ENCODE measurements at regions not wholly inside any gene's neighbourhood (a gene's known extent, or its start where the extent isn't known, plus 50 kb on each side); places are given as distances from the start of the nearest gene placed in this dataset.
A peak's percentile ranks its signal among the peaks of the same experiment; 100 is the strongest.

- intact Hi-C loops (cut with DNase I), result no loop called here
- no peak for DNase-seq
- ATAC-seq (ENCODE audit: poor library complexity), result no peak
Measured at GRCh38 chrX:69088171-69088938, 76.9 kb downstream of the PJA1 start.

DNA sequence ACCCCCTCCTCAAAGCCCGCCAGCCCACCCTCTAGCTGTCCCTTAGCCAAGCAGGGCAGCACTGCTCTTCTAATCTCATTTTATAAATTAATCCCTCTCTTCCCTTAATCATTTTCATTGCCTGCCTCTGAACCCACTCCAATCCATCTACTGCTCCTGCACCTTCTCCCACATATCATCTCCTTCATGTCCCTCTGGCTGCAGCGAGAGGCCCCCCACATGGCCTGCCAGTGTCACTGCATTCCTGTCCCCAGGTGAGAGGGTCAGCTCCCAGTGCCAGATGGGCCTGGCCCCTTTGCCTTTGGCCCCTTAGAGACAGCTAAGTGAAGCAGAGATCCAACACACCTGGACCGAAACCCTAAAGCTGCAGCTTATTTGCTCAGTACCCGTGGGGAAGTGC, 79.4 kb downstream of the PJA1 start:
- DNase-seq, result no peak

GRCh38 chrX:69085151-69085550, 80.1 kb downstream of the PJA1 start:
- ATAC-seq (ENCODE audit: poor library complexity), result no peak
- intact Hi-C loops (cut with DNase I), result no loop called here
- DNase-seq, result no peak

More for the DNA sequence above, 79.4 kb downstream of the PJA1 start:
- intact Hi-C loops (cut with DNase I), result no loop called here
- no peak for ATAC-seq (ENCODE audit: poor library complexity)

DNA sequence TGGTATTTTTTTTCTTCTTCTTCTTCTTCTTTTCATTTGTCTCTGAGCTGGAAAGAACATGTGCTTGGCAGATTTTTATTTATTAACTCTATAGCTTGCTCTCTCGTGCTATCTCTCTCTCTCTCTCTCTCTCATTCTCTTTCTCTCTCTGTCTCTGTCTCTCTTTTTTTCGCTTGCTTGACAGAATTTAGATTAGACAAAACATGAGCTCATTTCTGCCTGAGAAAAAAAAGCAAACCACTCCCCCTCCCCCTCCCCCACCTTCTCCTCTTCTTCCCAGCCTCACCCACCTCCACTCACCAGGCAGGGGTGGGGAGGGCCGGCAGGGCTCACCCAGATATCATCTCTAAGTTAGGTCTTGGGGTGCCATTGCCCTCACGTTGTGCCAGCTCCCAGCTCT, 81.5 kb downstream of the PJA1 start:
- ATAC-seq (ENCODE audit: poor library complexity), result no peak
- intact Hi-C loops (cut with DNase I), result no loop called here
- no peak for DNase-seq

DNA sequence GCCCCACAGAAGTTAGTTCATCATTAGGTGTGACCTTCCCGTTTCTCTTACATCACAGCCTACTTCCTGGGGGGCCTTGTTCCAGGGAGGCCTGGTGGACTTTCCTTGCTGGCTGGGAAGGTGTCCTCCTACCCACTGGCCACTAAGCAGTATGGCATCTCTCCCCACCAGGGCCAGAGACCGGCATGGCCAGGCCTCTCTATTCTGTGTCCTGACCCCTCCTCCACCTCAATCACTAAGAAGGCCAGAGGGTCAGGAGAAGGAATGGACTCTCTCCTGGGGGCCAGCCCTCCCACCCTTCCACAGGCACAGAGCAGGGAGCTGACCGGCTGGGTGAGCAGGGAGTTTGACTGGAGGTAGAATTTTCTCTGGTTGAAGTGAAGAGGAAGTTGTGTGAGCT, 81.9 kb downstream of the PJA1 start:
- intact Hi-C loops (cut with DNase I), result no loop called here
- DNase-seq (no peak), ATAC-seq (ENCODE audit: poor library complexity) (no peak)

GRCh38 chrX:69082753-69083150, 82.5 kb downstream of the PJA1 start:
- DNase-seq (no peak), ATAC-seq (ENCODE audit: poor library complexity) (no peak)
- intact Hi-C loops (cut with DNase I), result no loop called here

DNA sequence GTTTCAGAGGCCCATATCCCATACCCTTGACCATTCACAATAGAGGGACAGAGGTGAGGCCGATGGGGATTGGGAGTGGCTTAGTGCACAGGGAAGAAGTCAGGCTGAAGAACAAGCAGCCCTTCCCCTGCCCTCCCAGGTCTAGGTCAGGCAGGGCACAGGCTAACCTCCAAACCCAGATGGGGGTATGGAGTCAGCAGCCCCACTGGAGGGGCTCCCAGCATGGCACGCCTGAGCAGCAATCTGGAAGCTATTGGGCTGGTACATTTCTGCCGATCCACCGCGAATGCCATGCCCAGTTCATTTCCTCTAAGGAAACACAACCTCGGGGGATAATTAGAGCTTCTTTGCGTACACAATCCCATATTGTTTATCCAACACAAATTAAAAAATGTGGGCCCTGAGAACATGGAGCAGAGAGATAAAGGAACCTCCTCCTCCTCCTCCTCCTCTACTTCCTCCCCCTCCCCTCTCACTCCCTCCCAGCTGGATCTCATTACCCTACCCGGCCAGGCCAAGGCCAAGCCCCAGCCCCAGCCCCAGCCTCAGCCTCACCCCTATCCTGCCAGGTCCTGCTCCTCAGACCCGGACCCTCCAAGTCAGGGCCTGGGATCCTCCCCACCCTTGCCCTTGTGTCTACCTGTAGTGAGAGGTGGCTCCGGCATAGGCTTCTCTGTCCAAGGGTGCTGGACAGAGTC, 83.0 kb downstream of the PJA1 start:
- intact Hi-C loops (cut with DNase I), result no loop called here
- ATAC-seq (ENCODE audit: poor library complexity), result no peak
- no peak for DNase-seq

DNA sequence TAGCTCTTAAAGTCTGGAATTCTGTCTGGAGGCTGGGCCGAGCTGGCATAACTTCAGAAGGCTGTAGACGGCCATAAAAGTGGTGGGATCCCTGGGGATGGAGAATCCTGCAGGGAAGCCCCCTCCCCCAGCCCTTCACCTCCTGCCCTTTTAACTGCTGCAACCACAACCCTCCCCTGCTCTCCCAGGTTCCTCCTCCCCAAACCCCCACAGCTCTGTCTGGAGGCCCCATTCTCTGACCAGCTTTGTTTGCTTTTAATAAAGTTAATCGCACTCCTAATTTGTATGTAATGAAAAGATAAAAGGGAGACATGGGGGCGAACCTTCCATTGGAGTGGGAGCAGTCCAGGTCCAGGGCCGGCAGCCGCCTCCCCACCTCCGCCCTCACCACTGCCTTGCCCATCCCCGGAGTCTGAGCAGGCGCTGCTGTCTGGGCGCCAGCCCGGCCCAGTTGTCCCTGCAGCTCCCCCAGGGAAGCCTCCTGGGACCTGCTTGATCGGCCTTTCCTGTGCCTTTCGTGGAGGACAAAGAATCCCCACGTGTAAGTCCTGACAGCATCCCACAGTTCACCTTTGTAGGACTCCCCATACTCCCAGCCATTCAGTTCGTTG, 84.3 kb downstream of the PJA1 start:
- ATAC-seq (ENCODE audit: poor library complexity) (no peak), DNase-seq (no peak)
- intact Hi-C loops (cut with DNase I), result no loop called here

- intact Hi-C loops (cut with DNase I), result no loop called here
- ATAC-seq (ENCODE audit: poor library complexity) (no peak), DNase-seq (no peak)
Measured at GRCh38 chrX:69079268-69079667, 86.0 kb downstream of the PJA1 start.

DNA sequence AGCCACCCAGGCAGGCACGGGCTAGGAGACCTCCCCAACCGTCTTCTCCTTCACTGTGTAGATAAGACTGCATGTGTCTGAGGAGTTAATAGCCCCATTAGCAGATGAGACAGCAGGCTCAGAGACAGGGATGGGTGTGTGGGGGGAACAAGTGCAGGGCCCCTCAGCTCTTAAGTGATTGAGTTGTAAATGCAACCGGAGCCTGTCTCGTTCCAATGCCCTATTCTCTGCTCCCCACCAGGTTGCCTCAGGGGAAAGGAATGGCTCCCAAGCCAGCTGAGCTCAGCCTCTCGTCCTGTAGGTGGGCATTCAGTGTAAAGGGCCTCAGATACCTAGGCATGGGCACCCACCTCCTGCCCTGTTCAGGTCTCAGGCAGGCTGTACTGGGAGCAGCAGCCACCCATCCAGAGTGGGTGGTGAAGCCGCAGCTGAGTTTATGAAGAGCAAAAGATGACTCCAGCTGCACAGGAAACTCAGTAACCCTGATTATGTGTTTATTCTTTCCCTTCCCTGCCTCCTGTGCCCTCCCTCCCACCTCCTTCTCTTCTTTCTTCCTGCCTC, 87.3 kb downstream of the PJA1 start:
- ATAC-seq (ENCODE audit: poor library complexity) (no peak), DNase-seq (no peak)
- intact Hi-C loops (cut with DNase I), result no loop called here

DNA sequence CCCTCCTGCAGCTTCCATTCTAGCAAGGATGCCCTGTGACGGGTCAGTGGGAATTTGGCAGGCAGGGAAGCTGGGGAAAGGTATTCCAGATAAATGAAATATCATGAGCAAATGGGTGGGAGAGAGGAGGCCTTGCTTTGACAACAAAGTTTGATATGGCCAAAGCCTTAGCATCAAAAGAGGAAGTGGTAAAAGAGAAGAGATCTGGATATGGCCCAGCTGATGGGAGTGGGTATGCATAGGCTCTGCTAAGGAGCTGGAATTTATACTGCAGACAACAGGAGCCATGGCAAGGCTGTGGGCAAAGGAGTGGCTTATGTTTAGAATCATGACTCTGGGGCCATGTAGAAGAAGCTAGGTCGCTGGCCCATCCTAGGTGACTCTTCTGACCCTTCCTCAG, 89.2 kb downstream of the PJA1 start:
- no peak for ATAC-seq (ENCODE audit: poor library complexity)
- DNase-seq, result no peak
- intact Hi-C loops (cut with DNase I), result no loop called here

DNA sequence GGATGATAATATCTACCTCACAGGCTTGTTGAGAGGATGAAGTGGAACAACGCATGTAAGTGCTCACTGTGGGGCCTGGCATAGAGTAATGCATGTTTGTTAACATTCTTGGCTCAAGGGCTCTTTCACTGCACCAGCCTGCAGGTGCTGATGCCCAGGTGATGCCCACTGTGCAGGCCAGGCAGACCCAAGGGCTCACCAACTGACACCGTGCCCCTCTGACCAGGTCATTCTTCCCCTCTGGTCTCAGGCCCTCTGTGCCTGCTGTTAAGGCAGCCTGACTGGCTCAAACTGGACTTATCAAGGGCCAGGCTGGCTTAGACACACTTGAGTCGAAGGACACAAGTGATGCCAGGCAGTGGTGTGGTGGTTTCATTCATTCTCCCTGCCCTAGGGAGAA, 90.5 kb downstream of the PJA1 start:
- DNase-seq, result no peak
- intact Hi-C loops (cut with DNase I), result no loop called here
- no peak for ATAC-seq (ENCODE audit: poor library complexity)

DNA sequence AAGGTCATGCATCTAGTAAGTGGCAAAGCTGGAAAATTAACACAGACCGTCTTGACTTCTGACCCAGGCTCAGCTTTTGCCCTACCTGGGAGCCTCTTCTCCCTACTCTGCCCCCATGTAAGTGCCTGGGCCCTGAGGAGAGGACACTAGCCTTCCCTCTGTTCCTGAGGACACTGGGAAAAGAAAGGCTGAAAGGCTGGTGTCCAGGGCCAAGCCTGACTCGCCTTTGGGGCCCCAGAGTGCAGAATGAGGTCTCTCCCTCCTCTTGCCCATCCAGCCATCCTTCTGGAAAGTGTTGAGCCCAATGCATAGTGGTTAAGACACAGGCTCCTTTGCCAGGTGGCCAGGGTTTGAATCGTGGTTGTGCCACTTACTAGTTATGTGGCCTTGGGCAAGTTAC, 91.5 kb downstream of the PJA1 start:
- intact Hi-C loops (cut with DNase I), result no loop called here
- ATAC-seq (ENCODE audit: poor library complexity), result no peak
- DNase-seq, result no peak

DNA sequence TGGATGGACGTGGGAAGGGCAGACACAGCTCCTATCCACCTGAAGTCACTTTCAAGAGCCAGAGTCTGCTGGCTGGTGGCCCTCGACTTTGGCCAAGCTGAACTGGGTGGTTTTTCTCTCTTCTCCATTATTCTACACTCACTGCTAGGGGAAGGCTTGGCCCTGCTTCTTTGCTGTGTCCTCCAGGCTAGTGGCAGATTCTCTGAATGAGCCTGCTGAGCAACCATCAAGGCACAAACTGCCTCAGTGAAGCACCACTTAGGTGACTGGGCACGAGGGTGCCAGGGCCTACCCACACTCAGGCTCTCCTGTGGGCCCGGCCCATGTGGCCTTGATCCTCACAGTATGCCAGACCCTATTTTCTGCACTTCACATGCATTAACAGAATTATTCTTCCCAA, 92.0 kb downstream of the PJA1 start:
- intact Hi-C loops (cut with DNase I), result no loop called here
- ATAC-seq (ENCODE audit: poor library complexity), result no peak
- no peak for DNase-seq

DNA sequence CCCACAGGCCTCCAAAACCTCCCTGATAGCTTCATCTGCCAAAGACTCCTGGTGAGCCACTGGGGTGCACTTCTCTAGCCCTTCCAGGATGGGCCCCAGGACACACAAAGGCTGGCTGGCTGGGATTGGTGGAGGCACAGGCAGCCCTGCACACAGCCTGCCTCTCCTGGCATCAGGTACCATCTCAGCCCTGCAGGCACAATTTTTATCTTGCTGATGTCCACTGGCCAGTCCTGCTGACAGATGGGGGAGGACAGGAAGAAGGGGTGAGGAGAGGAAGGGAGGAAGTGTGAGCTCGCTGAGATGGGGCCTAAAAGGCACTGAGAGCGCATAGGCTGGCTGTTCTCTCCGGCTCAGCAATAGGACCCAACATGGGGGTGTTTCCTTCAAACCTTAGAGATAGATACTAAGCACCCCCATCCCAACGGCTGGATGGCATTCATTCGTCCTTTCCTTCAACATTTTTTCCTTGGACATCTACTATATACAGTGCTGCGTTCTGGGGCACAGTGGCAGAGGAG, 92.7 kb downstream of the PJA1 start:
- DNase-seq (no peak), ATAC-seq (ENCODE audit: poor library complexity) (no peak)
- intact Hi-C loops (cut with DNase I), result no loop called here

- intact Hi-C loops (cut with DNase I), result no loop called here
- ATAC-seq (ENCODE audit: poor library complexity) (peak; percentile 91), DNase-seq (peak; percentile 83)
Measured at GRCh38 chrX:69070949-69071650, 94.2 kb downstream of the PJA1 start.

- intact Hi-C loops (cut with DNase I), result loop anchor here (10.0 kb wide), 1 partner anchor 155 kb away; no protein-coding TSS in a partner anchor
- DNase-seq (no peak), ATAC-seq (ENCODE audit: poor library complexity) (no peak)
Measured at GRCh38 chrX:69069876-69070275, 95.4 kb downstream of the PJA1 start.

- intact Hi-C loops (cut with DNase I), result loop anchor here (10.0 kb wide), 1 partner anchor 154 kb away; no protein-coding TSS in a partner anchor
- no peak for DNase-seq
- ATAC-seq (ENCODE audit: poor library complexity), result no peak
Measured at GRCh38 chrX:69069086-69069445, 96.2 kb downstream of the PJA1 start.

All from Right ventricle myocardium superior (tissue), 1 donor.